Panc1 (cell line): ENCODE measurements at regions not wholly inside any gene's neighbourhood (a gene's known extent, or its start where the extent isn't known, plus 50 kb on each side); places are given as distances from the start of the nearest gene placed in this dataset.

Experiments used
- POLR2AphosphoS5 ChIP-seq: IDR thresholded peaks from 2 replicates; pipeline ENCODE4 v1.6.1; 2012; ENCODE audit warnings: mild to moderate bottlenecking, low read depth, low read length, moderate library complexity
- TCF7L2 ChIP-seq: IDR thresholded peaks from 2 replicates; pipeline ENCODE4 v1.6.1; 2011; ENCODE audit warnings: mild to moderate bottlenecking, low read depth, low read length, inconsistent platforms
- TF ChIP-seq, protein P1 (sequence below): fragments of 450-650 bp; IDR thresholded peaks from 2 replicates; pipeline ENCODE4 v1.5.1; 2017; ENCODE audit warnings: mild to moderate bottlenecking
- TF ChIP-seq, protein P2 (sequence below), 2 experiments: IDR thresholded peaks; 2 replicates each; pipeline ENCODE4 v1.6.1; 2011 to 2012; ENCODE audit warnings: low read depth in 2 of 2, control low read depth in 1 of 2, low read length in 1 of 2, mild to moderate bottlenecking in 1 of 2, moderate library complexity in 1 of 2; ENCODE audit not compliant: insufficient read depth in 1 of 2

DNA sequence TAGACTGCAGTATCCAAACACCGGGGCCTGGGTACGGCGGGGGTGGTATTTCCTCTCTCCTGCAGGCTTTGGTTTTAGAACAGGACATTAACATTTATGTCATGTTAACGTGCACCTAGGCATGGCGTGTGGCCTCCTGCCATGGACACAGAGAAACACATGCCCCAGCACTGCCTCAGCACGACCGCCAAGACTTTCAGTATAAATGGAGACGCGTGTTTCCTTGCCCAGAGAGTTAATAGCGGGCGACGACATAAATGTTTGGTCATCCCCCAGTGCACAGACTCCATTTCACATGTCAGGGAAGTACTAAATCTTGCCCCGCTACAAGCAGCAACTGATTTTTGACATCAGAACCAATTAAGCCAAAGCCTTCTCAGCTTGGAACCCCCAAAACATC lies 737.9 kb downstream of the RAB28 start:
- TF ChIP-seq, protein P1, sequence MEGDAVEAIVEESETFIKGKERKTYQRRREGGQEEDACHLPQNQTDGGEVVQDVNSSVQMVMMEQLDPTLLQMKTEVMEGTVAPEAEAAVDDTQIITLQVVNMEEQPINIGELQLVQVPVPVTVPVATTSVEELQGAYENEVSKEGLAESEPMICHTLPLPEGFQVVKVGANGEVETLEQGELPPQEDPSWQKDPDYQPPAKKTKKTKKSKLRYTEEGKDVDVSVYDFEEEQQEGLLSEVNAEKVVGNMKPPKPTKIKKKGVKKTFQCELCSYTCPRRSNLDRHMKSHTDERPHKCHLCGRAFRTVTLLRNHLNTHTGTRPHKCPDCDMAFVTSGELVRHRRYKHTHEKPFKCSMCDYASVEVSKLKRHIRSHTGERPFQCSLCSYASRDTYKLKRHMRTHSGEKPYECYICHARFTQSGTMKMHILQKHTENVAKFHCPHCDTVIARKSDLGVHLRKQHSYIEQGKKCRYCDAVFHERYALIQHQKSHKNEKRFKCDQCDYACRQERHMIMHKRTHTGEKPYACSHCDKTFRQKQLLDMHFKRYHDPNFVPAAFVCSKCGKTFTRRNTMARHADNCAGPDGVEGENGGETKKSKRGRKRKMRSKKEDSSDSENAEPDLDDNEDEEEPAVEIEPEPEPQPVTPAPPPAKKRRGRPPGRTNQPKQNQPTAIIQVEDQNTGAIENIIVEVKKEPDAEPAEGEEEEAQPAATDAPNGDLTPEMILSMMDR = no peak
- TF ChIP-seq POLR2AphosphoS5 = no peak
- TF ChIP-seq, protein P2, sequence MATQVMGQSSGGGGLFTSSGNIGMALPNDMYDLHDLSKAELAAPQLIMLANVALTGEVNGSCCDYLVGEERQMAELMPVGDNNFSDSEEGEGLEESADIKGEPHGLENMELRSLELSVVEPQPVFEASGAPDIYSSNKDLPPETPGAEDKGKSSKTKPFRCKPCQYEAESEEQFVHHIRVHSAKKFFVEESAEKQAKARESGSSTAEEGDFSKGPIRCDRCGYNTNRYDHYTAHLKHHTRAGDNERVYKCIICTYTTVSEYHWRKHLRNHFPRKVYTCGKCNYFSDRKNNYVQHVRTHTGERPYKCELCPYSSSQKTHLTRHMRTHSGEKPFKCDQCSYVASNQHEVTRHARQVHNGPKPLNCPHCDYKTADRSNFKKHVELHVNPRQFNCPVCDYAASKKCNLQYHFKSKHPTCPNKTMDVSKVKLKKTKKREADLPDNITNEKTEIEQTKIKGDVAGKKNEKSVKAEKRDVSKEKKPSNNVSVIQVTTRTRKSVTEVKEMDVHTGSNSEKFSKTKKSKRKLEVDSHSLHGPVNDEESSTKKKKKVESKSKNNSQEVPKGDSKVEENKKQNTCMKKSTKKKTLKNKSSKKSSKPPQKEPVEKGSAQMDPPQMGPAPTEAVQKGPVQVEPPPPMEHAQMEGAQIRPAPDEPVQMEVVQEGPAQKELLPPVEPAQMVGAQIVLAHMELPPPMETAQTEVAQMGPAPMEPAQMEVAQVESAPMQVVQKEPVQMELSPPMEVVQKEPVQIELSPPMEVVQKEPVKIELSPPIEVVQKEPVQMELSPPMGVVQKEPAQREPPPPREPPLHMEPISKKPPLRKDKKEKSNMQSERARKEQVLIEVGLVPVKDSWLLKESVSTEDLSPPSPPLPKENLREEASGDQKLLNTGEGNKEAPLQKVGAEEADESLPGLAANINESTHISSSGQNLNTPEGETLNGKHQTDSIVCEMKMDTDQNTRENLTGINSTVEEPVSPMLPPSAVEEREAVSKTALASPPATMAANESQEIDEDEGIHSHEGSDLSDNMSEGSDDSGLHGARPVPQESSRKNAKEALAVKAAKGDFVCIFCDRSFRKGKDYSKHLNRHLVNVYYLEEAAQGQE (IDR thresholded peaks at IDR 0.05; ENCODE audit: insufficient read depth in 1 of 2, low read depth in 2 of 2, low read length in 1 of 2) = no peak
- no peak for TF ChIP-seq TCF7L2
